ENCODE measurements at regions not wholly inside any gene's neighbourhood (a gene's known extent, or its start where the extent isn't known, plus 50 kb on each side); places are given as distances from the start of the nearest gene placed in this dataset.

DNA sequence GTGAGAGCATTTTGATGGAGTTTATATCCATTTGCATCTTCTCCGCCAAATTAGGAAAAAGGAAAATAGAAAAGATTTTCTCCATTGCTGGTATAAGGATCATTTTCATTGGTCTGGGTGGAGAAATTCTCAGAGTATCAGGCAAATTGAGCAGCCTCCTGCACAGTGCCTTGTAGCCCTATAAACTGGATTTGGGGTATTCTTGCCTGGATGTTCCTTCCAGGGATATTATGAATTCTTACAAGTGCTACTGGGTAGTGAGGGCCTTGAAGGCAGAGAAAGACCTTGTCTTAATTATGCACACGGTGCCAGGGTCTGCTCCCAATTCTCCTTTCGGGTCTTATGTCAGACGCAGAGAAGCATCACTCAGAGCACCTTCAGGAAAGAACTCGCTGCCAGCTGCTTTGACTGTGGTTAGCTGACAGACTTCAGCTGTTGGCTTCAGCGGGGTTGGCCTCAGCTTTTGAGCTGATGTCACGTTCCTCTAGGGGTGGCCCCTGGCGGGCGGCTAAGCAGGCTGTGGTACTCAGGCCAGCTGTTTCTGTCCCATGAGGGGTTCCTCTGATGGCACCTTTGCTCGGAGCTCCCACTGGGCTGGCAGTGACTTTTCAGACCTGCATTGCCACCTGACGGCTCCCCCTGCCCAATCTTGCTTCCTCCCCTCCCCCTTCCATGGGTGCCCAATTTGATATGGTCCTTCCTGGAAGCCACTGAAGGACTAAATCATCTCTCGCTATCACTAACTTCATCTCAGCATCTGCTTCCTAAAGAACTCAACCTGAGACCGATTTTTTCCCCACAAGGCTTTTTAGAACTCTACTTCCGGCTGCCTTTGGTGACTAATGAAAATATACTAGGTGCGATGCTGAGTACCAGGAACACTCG, 519.5 kb downstream of the BCOR start:
- H3K36me3 ChIP-seq (ENCODE audit: control insufficient read depth, insufficient read depth, low read length): no peaks in the 10 kb centered on the region
- no peak overlapping the region for H3K27ac ChIP-seq (ENCODE audit: low read depth, low read length)
- TF ChIP-seq, protein P1, sequence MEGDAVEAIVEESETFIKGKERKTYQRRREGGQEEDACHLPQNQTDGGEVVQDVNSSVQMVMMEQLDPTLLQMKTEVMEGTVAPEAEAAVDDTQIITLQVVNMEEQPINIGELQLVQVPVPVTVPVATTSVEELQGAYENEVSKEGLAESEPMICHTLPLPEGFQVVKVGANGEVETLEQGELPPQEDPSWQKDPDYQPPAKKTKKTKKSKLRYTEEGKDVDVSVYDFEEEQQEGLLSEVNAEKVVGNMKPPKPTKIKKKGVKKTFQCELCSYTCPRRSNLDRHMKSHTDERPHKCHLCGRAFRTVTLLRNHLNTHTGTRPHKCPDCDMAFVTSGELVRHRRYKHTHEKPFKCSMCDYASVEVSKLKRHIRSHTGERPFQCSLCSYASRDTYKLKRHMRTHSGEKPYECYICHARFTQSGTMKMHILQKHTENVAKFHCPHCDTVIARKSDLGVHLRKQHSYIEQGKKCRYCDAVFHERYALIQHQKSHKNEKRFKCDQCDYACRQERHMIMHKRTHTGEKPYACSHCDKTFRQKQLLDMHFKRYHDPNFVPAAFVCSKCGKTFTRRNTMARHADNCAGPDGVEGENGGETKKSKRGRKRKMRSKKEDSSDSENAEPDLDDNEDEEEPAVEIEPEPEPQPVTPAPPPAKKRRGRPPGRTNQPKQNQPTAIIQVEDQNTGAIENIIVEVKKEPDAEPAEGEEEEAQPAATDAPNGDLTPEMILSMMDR (conservative IDR thresholded peaks at IDR 0.05): no peak
- H3K9ac ChIP-seq (ENCODE audit: extremely low read depth, low read length, poor library complexity, severe bottlenecking): no peak overlapping the region
- Mint-ChIP-seq H3K4me3 (no peak overlapping the region), H3K27me3 (ENCODE audit: insufficient read depth) (peaks cover 3% of the 10 kb centered on the region), H3K36me3 (ENCODE audit: low read depth) (no peaks in the 10 kb centered on the region), H3K27ac (no peak overlapping the region), H3K4me1 (no peaks in the 10 kb centered on the region), H3K9me3 (peaks cover 9% of the 10 kb centered on the region)
- H3K4me3 ChIP-seq (ENCODE audit: low read length): no peak overlapping the region
- H3K27me3 ChIP-seq (ENCODE audit: control insufficient read depth, insufficient read depth, low read length, poor library complexity, severe bottlenecking): no peaks in the 10 kb centered on the region
- no peaks in the 10 kb centered on the region for H3K4me1 ChIP-seq (ENCODE audit: control insufficient read depth, insufficient read depth, low read length)
- DNase-seq: no peak
- WGBS, 2 experiments (ENCODE audit: insufficient coverage in 1 of 2, insufficient read length in 1 of 2): 91 to 92% methylated on average over 6 to 16 of the region's 16 CpGs
- no peaks in the 10 kb centered on the region for H3K9me3 ChIP-seq (ENCODE audit: control insufficient read depth, low read length)

DNA sequence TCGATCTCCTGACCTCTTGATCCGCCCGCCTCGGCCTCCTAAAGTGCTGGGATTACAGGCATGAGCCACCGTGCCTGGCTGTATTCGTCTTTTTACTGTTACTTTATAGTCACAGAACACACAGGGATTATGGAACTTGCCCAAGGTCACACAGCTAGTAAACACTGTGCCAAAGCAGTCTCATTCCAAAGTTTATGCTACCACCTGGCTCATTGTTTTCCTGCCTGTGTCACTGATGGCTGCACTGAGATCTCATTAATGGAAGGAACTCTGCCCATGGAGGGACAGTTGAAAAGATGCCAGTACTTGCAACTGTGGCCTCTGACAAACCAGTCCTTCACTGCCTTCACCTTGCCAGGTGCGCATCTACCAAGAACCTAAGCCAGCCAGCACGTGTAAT, 517.7 kb downstream of the BCOR start:
- Mint-ChIP-seq H3K4me1 (no peaks in the 10 kb centered on the region), H3K27ac (no peak overlapping the region), H3K4me3 (no peak overlapping the region), H3K27me3 (ENCODE audit: insufficient read depth) (peaks cover 3% of the 10 kb centered on the region), H3K9me3 (peaks cover 15% of the 10 kb centered on the region), H3K36me3 (ENCODE audit: low read depth) (no peaks in the 10 kb centered on the region)
- Histone ChIP-seq H3K27me3 (ENCODE audit: control insufficient read depth, insufficient read depth, low read length, poor library complexity, severe bottlenecking) (no peaks in the 10 kb centered on the region), H3K27ac (ENCODE audit: low read depth, low read length) (no peak overlapping the region), H3K4me1 (ENCODE audit: control insufficient read depth, insufficient read depth, low read length) (no peaks in the 10 kb centered on the region), H3K36me3 (ENCODE audit: control insufficient read depth, insufficient read depth, low read length) (no peaks in the 10 kb centered on the region), H3K9ac (ENCODE audit: extremely low read depth, low read length, poor library complexity, severe bottlenecking) (no peak overlapping the region), H3K9me3 (ENCODE audit: control insufficient read depth, low read length) (no peaks in the 10 kb centered on the region), H3K4me3 (ENCODE audit: low read length) (no peak overlapping the region)
- no peak for DNase-seq
- TF ChIP-seq, protein P1 (conservative IDR thresholded peaks at IDR 0.05): no peak
- 94 to 100% methylated on average over 1 to 8 of the region's 8 CpGs for WGBS, 2 experiments (ENCODE audit: insufficient coverage in 1 of 2, insufficient read length in 1 of 2)

DNA sequence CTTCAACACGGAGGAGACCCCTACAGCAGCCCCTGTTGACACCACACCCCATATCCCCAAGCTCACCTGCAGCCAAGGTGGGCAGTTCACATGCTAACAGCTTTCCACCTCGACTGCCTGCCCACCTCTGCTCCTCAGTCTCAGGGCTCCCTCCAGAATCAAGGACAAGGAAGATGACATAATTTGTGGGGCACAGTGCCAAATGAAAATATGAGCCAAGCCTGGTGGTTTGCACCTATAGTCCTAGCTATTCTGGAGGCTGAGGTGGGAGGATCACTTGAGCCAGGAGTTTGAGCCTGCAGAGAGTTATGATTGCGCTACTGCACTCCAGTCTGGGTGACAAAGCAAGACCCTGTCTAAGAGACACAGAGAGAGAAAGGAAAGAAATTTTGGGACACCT, 516.3 kb downstream of the BCOR start:
- Histone ChIP-seq H3K4me3 (ENCODE audit: low read length) (no peak overlapping the region), H3K27me3 (ENCODE audit: control insufficient read depth, insufficient read depth, low read length, poor library complexity, severe bottlenecking) (no peaks in the 10 kb centered on the region), H3K9ac (ENCODE audit: extremely low read depth, low read length, poor library complexity, severe bottlenecking) (no peak overlapping the region), H3K36me3 (ENCODE audit: control insufficient read depth, insufficient read depth, low read length) (no peaks in the 10 kb centered on the region), H3K27ac (ENCODE audit: low read depth, low read length) (no peak overlapping the region), H3K9me3 (ENCODE audit: control insufficient read depth, low read length) (no peaks in the 10 kb centered on the region), H3K4me1 (ENCODE audit: control insufficient read depth, insufficient read depth, low read length) (no peaks in the 10 kb centered on the region)
- Mint-ChIP-seq H3K27ac (no peak overlapping the region), H3K4me1 (peaks cover 6% of the 10 kb centered on the region), H3K27me3 (ENCODE audit: insufficient read depth) (peaks cover 3% of the 10 kb centered on the region), H3K36me3 (ENCODE audit: low read depth) (no peaks in the 10 kb centered on the region), H3K9me3 (peaks cover 17% of the 10 kb centered on the region), H3K4me3 (no peak overlapping the region)
- TF ChIP-seq, protein P1 (conservative IDR thresholded peaks at IDR 0.05): no peak
- WGBS, 2 experiments (ENCODE audit: insufficient coverage in 1 of 2, insufficient read length in 1 of 2): 90 to 100% methylated on average over 1 to 3 of the region's 3 CpGs
- no peak for DNase-seq

Measured in endodermal cell (in vitro differentiated cells).